Cardiac muscle cell (in vitro differentiated cells and primary cell): ENCODE measurements at regions not wholly inside any gene's neighbourhood (a gene's known extent, or its start where the extent isn't known, plus 50 kb on each side); places are given as distances from the start of the nearest gene placed in this dataset.

Experiments used
- DNase-seq, 2 donors: peaks; one replicate each; pipeline versions ENCODE4 v3.0.0 to v3.0.0-alpha.2; 2010 to 2017; ENCODE audit warnings: low read depth in 1 of 2, low spot score in 1 of 2
- H3K27ac ChIP-seq: fragments of 200-600 bp; sonication (generic); 2 replicates; pipeline ENCODE4 v1.5.1; 2016
- H3K27me3 ChIP-seq: fragments of 200-600 bp; sonication (generic); 2 replicates; pipeline ENCODE4 v1.6.0; 2016; ENCODE audit warnings: control low read depth
- H3K36me3 ChIP-seq: fragments of 200-600 bp; sonication (generic); 2 replicates; pipeline ENCODE4 v1.5.1; 2016; ENCODE audit warnings: control low read depth
- H3K4me1 ChIP-seq: fragments of 200-600 bp; sonication (generic); 2 replicates; pipeline ENCODE4 v1.8.1; 2017; ENCODE audit warnings: low read depth, mild to moderate bottlenecking, mixed run types
- H3K4me3 ChIP-seq: fragments of 200-600 bp; sonication (generic); 2 replicates; pipeline ENCODE4 v1.5.1; 2016; ENCODE audit warnings: mild to moderate bottlenecking
- H3K9me3 ChIP-seq: fragments of 200-600 bp; sonication (generic); 2 replicates; pipeline ENCODE4 v1.5.1; 2017; ENCODE audit warnings: low read depth, mild to moderate bottlenecking, control low read depth
- TF ChIP-seq, protein P1 (sequence below): IDR thresholded peaks from 2 replicates; pipeline ENCODE4 v1.5.1; 2012; ENCODE audit warnings: low read depth, mild to moderate bottlenecking, low read length

DNA sequence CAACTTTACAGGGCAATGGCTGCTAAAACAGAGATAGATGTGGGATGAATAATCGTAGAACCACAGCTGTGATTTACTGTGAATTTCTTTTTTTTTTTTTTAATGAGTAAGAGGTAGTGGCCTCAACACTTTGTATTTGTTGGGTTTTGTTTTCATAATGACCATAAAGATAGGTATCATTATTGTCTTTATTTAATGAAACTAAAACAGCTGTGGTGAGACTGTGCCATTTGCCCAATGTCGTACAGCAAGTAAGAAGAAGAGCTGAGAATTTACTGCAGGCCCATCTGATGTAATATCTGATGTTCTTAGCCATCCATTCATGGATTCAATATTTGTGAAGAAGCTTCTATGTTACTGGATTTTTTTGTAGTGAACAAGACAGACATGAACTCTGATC, 271.2 kb downstream of the IPMK start:
- Histone ChIP-seq H3K27ac (no peak overlapping the region), H3K27me3 (no peaks in the 10 kb centered on the region), H3K36me3 (no peaks in the 10 kb centered on the region), H3K4me3 (no peak overlapping the region), H3K4me1 (no peaks in the 10 kb centered on the region), H3K9me3 (no peaks in the 10 kb centered on the region)
- TF ChIP-seq, protein P1, sequence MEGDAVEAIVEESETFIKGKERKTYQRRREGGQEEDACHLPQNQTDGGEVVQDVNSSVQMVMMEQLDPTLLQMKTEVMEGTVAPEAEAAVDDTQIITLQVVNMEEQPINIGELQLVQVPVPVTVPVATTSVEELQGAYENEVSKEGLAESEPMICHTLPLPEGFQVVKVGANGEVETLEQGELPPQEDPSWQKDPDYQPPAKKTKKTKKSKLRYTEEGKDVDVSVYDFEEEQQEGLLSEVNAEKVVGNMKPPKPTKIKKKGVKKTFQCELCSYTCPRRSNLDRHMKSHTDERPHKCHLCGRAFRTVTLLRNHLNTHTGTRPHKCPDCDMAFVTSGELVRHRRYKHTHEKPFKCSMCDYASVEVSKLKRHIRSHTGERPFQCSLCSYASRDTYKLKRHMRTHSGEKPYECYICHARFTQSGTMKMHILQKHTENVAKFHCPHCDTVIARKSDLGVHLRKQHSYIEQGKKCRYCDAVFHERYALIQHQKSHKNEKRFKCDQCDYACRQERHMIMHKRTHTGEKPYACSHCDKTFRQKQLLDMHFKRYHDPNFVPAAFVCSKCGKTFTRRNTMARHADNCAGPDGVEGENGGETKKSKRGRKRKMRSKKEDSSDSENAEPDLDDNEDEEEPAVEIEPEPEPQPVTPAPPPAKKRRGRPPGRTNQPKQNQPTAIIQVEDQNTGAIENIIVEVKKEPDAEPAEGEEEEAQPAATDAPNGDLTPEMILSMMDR, result no peak
- DNase-seq, result no peak

DNA sequence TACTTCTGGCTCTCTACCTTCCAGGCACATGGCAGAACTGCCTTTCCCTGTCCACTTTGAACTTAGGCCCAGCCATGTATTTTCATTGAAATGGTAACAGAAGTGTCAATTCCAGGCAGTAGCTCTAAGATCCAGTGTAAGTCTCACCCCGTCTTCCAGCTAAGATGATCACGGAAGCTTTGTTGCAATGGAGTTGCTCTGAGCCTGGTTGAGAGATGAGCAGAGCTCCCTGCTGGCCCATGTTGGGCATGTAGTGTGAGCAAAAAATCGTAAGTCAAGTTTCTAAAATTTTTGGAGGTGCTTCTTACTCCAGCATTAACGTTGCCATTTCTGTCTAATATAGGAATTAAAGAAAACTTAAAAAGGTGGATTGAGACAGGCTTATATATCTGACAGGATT, 274.4 kb downstream of the IPMK start:
- Histone ChIP-seq H3K9me3 (no peaks in the 10 kb centered on the region), H3K4me3 (no peak overlapping the region), H3K27me3 (no peaks in the 10 kb centered on the region), H3K36me3 (no peaks in the 10 kb centered on the region), H3K27ac (no peak overlapping the region), H3K4me1 (no peaks in the 10 kb centered on the region)
- no peak for DNase-seq
- TF ChIP-seq, protein P1, result no peak

DNA sequence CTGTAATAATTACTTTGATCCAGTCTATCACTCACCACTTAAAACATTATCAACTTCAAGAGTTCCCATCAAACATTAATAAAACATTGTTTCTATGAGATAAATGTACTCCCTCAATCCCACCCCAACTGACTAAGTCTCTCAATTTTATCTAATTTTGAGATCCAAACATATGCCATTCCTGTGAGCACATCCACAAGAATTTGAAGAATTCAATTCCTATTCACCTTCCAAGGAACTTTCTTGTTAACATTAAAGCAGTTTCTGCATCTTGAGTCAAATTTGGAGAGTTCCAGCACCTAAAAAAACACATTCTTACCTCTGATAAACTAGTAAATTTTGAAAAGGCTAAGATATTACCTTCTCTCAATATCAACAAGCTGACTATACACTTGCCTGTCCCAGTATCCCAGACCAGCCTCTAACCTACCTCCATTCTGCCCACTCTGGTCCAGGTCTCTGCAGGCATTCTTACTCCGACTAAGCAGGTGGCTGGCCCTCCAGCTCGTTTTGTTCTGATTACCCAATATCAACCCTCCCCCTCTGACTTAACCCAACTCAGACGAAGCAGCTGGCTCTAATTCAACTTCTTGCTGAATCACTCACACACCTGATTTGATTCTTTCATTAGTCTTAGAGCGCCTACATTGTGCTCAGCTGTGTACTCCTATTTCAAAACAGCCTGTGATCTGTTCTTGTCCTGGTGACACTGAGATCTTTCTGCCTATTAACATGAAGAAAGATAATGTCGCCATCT, 275.2 kb downstream of the IPMK start:
- TF ChIP-seq, protein P1, result no peak
- Histone ChIP-seq H3K27me3 (no peaks in the 10 kb centered on the region), H3K4me1 (no peaks in the 10 kb centered on the region), H3K9me3 (no peaks in the 10 kb centered on the region), H3K27ac (no peak overlapping the region), H3K4me3 (no peak overlapping the region), H3K36me3 (no peaks in the 10 kb centered on the region)
- DNase-seq, result no peak

DNA sequence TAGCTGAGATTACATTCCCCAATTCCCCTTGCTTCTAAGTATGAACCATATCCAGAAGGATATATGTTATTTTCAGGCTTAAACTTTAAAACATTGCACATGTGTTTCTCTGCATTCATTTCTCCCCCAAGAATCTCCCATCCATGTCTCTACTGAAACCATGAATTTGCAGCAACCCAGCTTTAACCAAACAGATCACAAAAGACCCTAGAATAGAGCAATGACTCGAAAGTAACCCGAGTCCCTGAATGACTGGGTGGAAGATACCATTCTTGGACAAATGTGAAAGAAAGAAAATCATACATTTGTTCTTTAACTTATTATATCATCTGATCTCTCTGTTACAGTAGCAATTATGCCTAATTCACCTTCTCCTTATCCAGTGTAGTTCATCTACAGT, 278.7 kb downstream of the IPMK start:
- TF ChIP-seq, protein P1, result no peak
- no peaks in the 10 kb centered on the region for H3K27me3 ChIP-seq
- H3K4me1 ChIP-seq, result no peaks in the 10 kb centered on the region
- H3K9me3 ChIP-seq, result no peaks in the 10 kb centered on the region
- H3K4me3 ChIP-seq, result no peak overlapping the region
- H3K36me3 ChIP-seq, result no peaks in the 10 kb centered on the region
- no peak overlapping the region for H3K27ac ChIP-seq
- no peak for DNase-seq

DNA sequence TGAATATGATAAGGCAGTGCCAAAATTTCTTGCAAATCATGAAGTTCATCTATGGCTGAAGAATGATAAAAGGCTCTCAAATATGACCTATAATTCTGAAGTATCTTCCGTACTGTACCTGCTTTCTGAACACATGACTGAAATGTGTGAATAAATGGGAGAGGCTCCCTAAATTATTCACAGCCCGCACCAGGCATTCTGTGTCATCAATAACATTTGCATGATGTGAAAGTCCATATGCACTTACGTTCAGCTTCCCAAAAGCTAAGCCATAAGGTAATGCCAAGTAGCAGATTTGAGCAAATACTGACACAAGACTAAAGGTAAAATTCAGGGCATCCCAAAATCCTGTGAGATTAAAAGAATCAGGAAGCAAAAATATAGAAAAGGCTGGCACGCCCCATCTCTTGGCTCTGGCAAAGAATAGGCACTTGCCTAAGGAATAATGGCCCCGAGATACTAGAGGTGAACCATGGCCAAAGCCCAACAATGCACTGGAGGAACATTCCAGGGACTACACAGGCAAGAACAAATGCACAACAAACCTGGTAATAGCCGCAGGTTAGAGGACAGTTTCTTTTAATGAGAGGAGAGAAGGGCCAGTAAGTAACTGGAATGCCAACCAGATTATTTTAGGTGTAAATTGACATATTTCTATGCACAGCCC, 280.5 kb downstream of the IPMK start:
- TF ChIP-seq, protein P1, result no peak
- H3K36me3 ChIP-seq, result no peaks in the 10 kb centered on the region
- H3K27ac ChIP-seq, result no peak overlapping the region
- H3K4me3 ChIP-seq, result no peak overlapping the region
- no peaks in the 10 kb centered on the region for H3K27me3 ChIP-seq
- H3K4me1 ChIP-seq, result no peaks in the 10 kb centered on the region
- H3K9me3 ChIP-seq, result no peaks in the 10 kb centered on the region
- DNase-seq, result no peak
